T-cell (primary cell): ENCODE measurements at regions not wholly inside any gene's neighbourhood (a gene's known extent, or its start where the extent isn't known, plus 50 kb on each side); places are given as distances from the start of the nearest gene placed in this dataset.
"Not testable (repeated sequence)": the region's sequence is repeated elsewhere in the genome, so short reads cannot be mapped to it uniquely, and the experiment has no call there.

ENCODE experiments used
- ATAC-seq, 4 experiments: fragments of 200-7000 bp in 3 of 4; fragments of 150-1000 bp in 1 of 4; cut with Tn5 transposase; replicated peaks in 1 of 4; 1 replicate in 3 of 4; 2 replicates in 1 of 4; pipeline ENCODE4 v1.10.0; 2021; ENCODE audit warnings: moderate library complexity in 3 of 4, mild to moderate bottlenecking in 2 of 4, moderate number of reproducible peaks in 1 of 4
- CTCF ChIA-PET, 2 donors: fragments of 300-600 bp; sonication (Branson Sonifier 250); formaldehyde crosslinking; loops; one replicate each; lab custom pipeline; 2022; ENCODE audit warnings: antibody characterized with exemption in 2 of 2; lab: Charles Lee
- POLR2A ChIA-PET, 2 donors: fragments of 300-600 bp; sonication (Branson Sonifier 250); formaldehyde crosslinking; loops; one replicate each; lab custom pipeline; 2022; ENCODE audit warnings: antibody characterized with exemption in 2 of 2; lab: Charles Lee
- DNase-seq, 35 experiments: peaks; one replicate each; pipeline versions ENCODE4 v3.0.0 to v3.0.0-alpha.2; 2013 to 2023
- H3K27ac ChIP-seq: one replicate; pipeline ENCODE4 v1.5.1; 2013; ENCODE audit warnings: low read length
- H3K27me3 ChIP-seq, 2 experiments: replicated peaks in 1 of 2; 1 replicate in 1 of 2; 2 replicates in 1 of 2; pipeline versions ENCODE4 v1.6.1 to v1.7.0; 2013; ENCODE audit warnings: low read length in 1 of 2, mixed read lengths in 1 of 2; ENCODE audit not compliant: control insufficient read depth in 2 of 2, insufficient read depth in 2 of 2; ENCODE audit errors: extremely low read depth in 1 of 2
- H3K36me3 ChIP-seq, 2 donors: 1 replicate in 1 of 2; 2 replicates in 1 of 2; pipeline versions ENCODE4 v1.6.1 to v1.7.0; 2013; ENCODE audit warnings: low read length in 1 of 2; ENCODE audit not compliant: control insufficient read depth in 2 of 2, insufficient read depth in 1 of 2; ENCODE audit errors: extremely low read depth in 1 of 2
- H3K4me1 ChIP-seq, 2 experiments: 1 replicate in 1 of 2; 2 replicates in 1 of 2; pipeline versions ENCODE4 v1.6.1 to v1.7.0; 2013; ENCODE audit warnings: low read length in 2 of 2, mixed read lengths in 1 of 2; ENCODE audit not compliant: insufficient read depth in 2 of 2, control insufficient read depth in 1 of 2; ENCODE audit errors: extremely low read depth in 1 of 2
- H3K4me3 ChIP-seq, 2 donors: 1 replicate in 1 of 2; 2 replicates in 1 of 2; pipeline versions ENCODE4 v1.5.1 to v1.7.0; 2013; ENCODE audit warnings: mild to moderate bottlenecking in 2 of 2, low read length in 1 of 2, moderate library complexity in 1 of 2; ENCODE audit not compliant: control insufficient read depth in 1 of 2; ENCODE audit errors: extremely low read depth in 1 of 2
- H3K9me3 ChIP-seq: 2 replicates; pipeline ENCODE4 v1.7.0; 2013
- H3K27ac Mint-ChIP-seq, 2 donors: one replicate each; pipeline ENCODE4 v1.8.0; 2020 to 2021; ENCODE audit warnings: mild to moderate bottlenecking in 2 of 2, mixed read lengths in 2 of 2
- H3K27me3 Mint-ChIP-seq, 2 donors: one replicate each; pipeline ENCODE4 v1.8.0; 2021 to 2022; ENCODE audit warnings: mixed read lengths in 2 of 2
- H3K36me3 Mint-ChIP-seq: one replicate; pipeline ENCODE4 v1.8.0; 2021; ENCODE audit warnings: mixed read lengths
- H3K4me1 Mint-ChIP-seq, 3 donors: one replicate each; pipeline ENCODE4 v1.8.0; 2020 to 2022; ENCODE audit warnings: mixed read lengths in 3 of 3, mild to moderate bottlenecking in 1 of 3
- H3K4me3 Mint-ChIP-seq, 3 donors: one replicate each; pipeline ENCODE4 v1.8.0; 2020 to 2022; ENCODE audit warnings: mild to moderate bottlenecking in 3 of 3, mixed read lengths in 3 of 3, moderate library complexity in 3 of 3
- H3K9me3 Mint-ChIP-seq, 3 donors: one replicate each; pipeline ENCODE4 v1.8.0; 2020 to 2022; ENCODE audit warnings: mixed read lengths in 3 of 3
- WGBS: methylation state at CpG from one replicate; pipeline ENCODE4 v1.1.5; 2013; ENCODE audit warnings: missing lambda C conversion rate; ENCODE audit not compliant: insufficient coverage; 5-methylcytosine and 5-hydroxymethylcytosine counted together

- Histone ChIP-seq H3K27me3 (peaks cover 0 to 14% of the 10 kb centered on the region in 2 experiments), H3K4me1 (no peaks in the 10 kb centered on the region), H3K4me3 (no peak overlapping the region), H3K36me3 (no peaks in the 10 kb centered on the region), H3K27ac (no peak overlapping the region), H3K9me3 (no peaks in the 10 kb centered on the region)
- POLR2A ChIA-PET = interaction anchor here in 1 of 2 donors (0.6 kb wide), 1 partner anchor 13 kb away, joined by 8 read pairs; no protein-coding TSS in a partner anchor
- Mint-ChIP-seq H3K4me1 (no peaks in the 10 kb centered on the region), H3K4me3 (no peak overlapping the region), H3K9me3 (peaks cover 0 to 7% (median 5%) of the 10 kb centered on the region in 3 donors), H3K27me3 (peaks cover 20 to 30% of the 10 kb centered on the region in 2 donors), H3K36me3 (no peaks in the 10 kb centered on the region), H3K27ac (no peak overlapping the region)
- WGBS = no CpG with 5 or more reads among the region's 4 CpGs
- CTCF ChIA-PET = no interaction called here
- ATAC-seq (no peak), DNase-seq (no peak)
Measured at GRCh38 chr11:135008412-135008811, 596.4 kb upstream of the B3GAT1 start.

- no peaks in the 10 kb centered on the region for H3K4me1 Mint-ChIP-seq
- POLR2A ChIA-PET = interaction anchor here in 1 of 2 donors (0.6 kb wide), 1 partner anchor 12 kb away, joined by 8 read pairs; no protein-coding TSS in a partner anchor
- ATAC-seq (no peak), DNase-seq (no peak)
- Histone ChIP-seq H3K36me3 (no peaks in the 10 kb centered on the region), H3K4me3 (no peak overlapping the region), H3K4me1 (no peaks in the 10 kb centered on the region), H3K27ac (no peak overlapping the region), H3K9me3 (no peaks in the 10 kb centered on the region), H3K27me3 (peaks cover 0 to 14% of the 10 kb centered on the region in 2 experiments)
- H3K27me3 Mint-ChIP-seq = peaks cover 16 to 26% of the 10 kb centered on the region in 2 donors
- H3K9me3 Mint-ChIP-seq = peaks cover 0 to 5% (median 4%) of the 10 kb centered on the region in 3 donors
- WGBS = 51% methylated on average over 4 of the region's 4 CpGs
- H3K27ac Mint-ChIP-seq = no peak overlapping the region
- H3K36me3 Mint-ChIP-seq = no peaks in the 10 kb centered on the region
- CTCF ChIA-PET = no interaction called here
- no peak overlapping the region for H3K4me3 Mint-ChIP-seq
Measured at GRCh38 chr11:135008001-135008405, 596.0 kb upstream of the B3GAT1 start.

DNA sequence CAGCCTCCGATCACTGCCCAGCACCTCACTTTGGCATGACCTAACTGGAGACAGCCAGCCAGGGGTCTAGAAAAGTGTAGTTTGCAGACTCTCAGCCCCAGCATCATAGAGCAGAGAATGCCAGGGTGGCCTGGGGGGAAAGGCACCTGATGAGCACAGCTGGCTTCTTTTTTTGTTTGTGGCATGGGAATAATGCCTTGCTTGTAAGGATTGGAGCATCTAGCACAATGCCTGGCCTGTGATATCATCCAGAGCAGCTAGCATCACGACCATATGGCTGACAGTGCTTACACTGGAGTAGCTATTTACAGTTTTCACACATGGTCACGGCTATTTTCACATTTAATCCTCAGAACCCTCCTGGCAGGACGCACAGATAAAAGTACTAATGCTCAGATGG is 594.8 kb upstream of the B3GAT1 start:
- ATAC-seq (no peak), DNase-seq (no peak)
- Histone ChIP-seq H3K9me3 (no peaks in the 10 kb centered on the region), H3K27ac (no peak overlapping the region), H3K27me3 (peaks cover 0 to 14% of the 10 kb centered on the region in 2 experiments), H3K4me3 (no peak overlapping the region), H3K36me3 (no peaks in the 10 kb centered on the region), H3K4me1 (no peaks in the 10 kb centered on the region)
- H3K4me1 Mint-ChIP-seq = no peaks in the 10 kb centered on the region
- no peak overlapping the region for H3K4me3 Mint-ChIP-seq
- WGBS = no CpG with 5 or more reads among the region's 4 CpGs
- no peaks in the 10 kb centered on the region for H3K36me3 Mint-ChIP-seq
- H3K9me3 Mint-ChIP-seq = no peaks in the 10 kb centered on the region
- no peak overlapping the region for H3K27ac Mint-ChIP-seq
- ChIA-PET CTCF (no interaction called here), POLR2A (no interaction called here)
- H3K27me3 Mint-ChIP-seq = peaks cover 14 to 22% of the 10 kb centered on the region in 2 donors

DNA sequence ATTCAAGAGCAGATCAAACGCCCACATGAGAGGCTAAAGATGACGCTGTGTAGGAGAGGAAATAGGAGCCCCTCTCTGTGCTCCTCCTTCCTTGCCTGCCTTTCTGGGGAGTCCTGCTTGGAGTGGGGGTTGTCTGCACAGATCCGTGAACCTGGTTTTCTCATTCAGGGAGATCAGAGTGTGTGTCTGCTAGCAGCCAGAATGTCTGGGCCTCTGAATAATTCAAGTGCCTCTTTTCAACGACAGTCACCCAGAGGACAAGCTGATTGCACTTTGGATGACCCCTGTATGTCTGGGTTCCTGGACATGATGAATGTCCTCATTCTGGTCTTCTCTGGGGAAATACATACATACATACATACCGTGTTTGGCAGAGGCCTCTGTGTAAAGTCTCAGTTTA is 592.5 kb upstream of the B3GAT1 start:
- Histone ChIP-seq H3K36me3 (no peaks in the 10 kb centered on the region), H3K4me3 (no peak overlapping the region), H3K4me1 (no peaks in the 10 kb centered on the region), H3K27ac (no peak overlapping the region), H3K9me3 (no peaks in the 10 kb centered on the region), H3K27me3 (peaks cover 0 to 18% of the 10 kb centered on the region in 2 experiments)
- no peak overlapping the region for H3K4me3 Mint-ChIP-seq
- ATAC-seq = no peak
- CTCF ChIA-PET = no interaction called here
- H3K27ac Mint-ChIP-seq = no peak overlapping the region
- H3K4me1 Mint-ChIP-seq = no peaks in the 10 kb centered on the region
- H3K27me3 Mint-ChIP-seq = peaks cover 14 to 28% of the 10 kb centered on the region in 2 donors
- no peak for DNase-seq
- WGBS = 84% methylated on average over 3 of the region's 5 CpGs
- H3K36me3 Mint-ChIP-seq = no peaks in the 10 kb centered on the region
- POLR2A ChIA-PET = no interaction called here
- H3K9me3 Mint-ChIP-seq = peaks cover 0 to 9% (median 0%) of the 10 kb centered on the region in 3 donors

- no peak for ATAC-seq
- H3K4me1 ChIP-seq = no peaks in the 10 kb centered on the region
- no peaks in the 10 kb centered on the region for H3K36me3 Mint-ChIP-seq
- no peaks in the 10 kb centered on the region for H3K36me3 ChIP-seq
- H3K27me3 Mint-ChIP-seq = peaks cover 12 to 22% of the 10 kb centered on the region in 2 donors
- no peak overlapping the region for H3K27ac Mint-ChIP-seq
- POLR2A ChIA-PET = no interaction called here
- no peak overlapping the region for H3K4me3 ChIP-seq
- peaks cover 0 to 26% of the 10 kb centered on the region in 2 experiments for H3K27me3 ChIP-seq
- DNase-seq = no peak
- CTCF ChIA-PET = no interaction called here
- H3K9me3 ChIP-seq = no peaks in the 10 kb centered on the region
- peaks cover 0 to 9% (median 0%) of the 10 kb centered on the region in 3 donors for H3K9me3 Mint-ChIP-seq
- no peaks in the 10 kb centered on the region for H3K4me1 Mint-ChIP-seq
- no peak overlapping the region for H3K4me3 Mint-ChIP-seq
- H3K27ac ChIP-seq = no peak overlapping the region
Measured at GRCh38 chr11:135002236-135002635, 590.2 kb upstream of the B3GAT1 start.

DNA sequence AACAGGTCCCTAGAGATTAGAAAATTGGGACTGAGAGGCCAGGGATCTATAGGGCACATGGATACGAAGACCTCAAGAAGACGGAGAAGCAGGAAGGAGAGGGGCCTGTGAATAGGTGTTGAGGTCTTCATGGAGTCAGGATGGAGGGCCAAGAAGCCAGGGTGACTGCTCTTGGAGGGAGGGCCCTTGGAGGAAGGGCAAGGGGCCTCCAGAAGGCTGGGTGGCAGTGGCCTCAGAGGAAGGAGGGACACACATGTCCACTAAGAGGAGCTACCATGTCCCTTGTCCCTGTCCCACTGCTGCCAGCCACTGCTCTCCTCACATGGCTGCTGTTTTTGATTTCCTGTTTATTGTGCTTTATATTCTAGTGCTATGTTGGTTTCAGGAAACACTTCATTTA is 589.5 kb upstream of the B3GAT1 start:
- CTCF ChIA-PET = no interaction called here
- 78% methylated on average over 2 of the region's 2 CpGs for WGBS
- Mint-ChIP-seq H3K4me3 (no peak overlapping the region), H3K27me3 (peaks cover 9 to 22% of the 10 kb centered on the region in 2 donors), H3K4me1 (no peaks in the 10 kb centered on the region), H3K9me3 (peaks cover 0 to 9% (median 0%) of the 10 kb centered on the region in 3 donors), H3K27ac (no peak overlapping the region), H3K36me3 (no peaks in the 10 kb centered on the region)
- POLR2A ChIA-PET = no interaction called here
- Histone ChIP-seq H3K4me3 (no peak overlapping the region), H3K36me3 (no peaks in the 10 kb centered on the region), H3K27ac (no peak overlapping the region), H3K27me3 (peaks cover 0 to 24% of the 10 kb centered on the region in 2 experiments), H3K9me3 (no peaks in the 10 kb centered on the region), H3K4me1 (no peaks in the 10 kb centered on the region)
- no peak for DNase-seq
- ATAC-seq = no peak

DNA sequence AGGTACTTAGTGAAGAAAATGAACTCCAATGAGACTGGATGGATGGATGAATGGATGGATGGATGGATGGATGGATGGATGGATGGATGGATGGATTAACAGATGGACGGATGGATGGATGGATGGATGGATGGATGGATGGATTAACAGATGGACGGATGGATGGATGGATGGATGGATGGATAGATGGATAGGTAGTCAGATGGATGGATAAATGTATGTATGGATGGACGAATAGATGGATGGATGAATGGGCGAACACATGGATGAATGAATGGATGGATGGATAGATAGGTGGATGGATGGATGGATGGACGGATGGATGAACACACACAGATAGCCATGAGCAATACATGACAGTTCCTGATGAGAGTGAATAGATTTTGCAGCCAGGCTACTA is 589.0 kb upstream of the B3GAT1 start:
- H3K27ac Mint-ChIP-seq, DNase-seq, H3K4me1 Mint-ChIP-seq, ATAC-seq, POLR2A ChIA-PET, H3K36me3 Mint-ChIP-seq, H3K36me3 ChIP-seq, H3K9me3 ChIP-seq, H3K4me3 Mint-ChIP-seq, H3K27ac ChIP-seq, CTCF ChIA-PET, H3K4me3 ChIP-seq, H3K9me3 Mint-ChIP-seq, H3K4me1 ChIP-seq: not testable (repeated sequence)
- WGBS = 64% methylated on average over 5 of the region's 5 CpGs
- peaks cover 8 to 20% of the 10 kb centered on the region in 2 donors for H3K27me3 Mint-ChIP-seq
- H3K27me3 ChIP-seq = peaks cover 0 to 21% of the 10 kb centered on the region in 2 experiments
